Endodermal cell (in vitro differentiated cells): ENCODE measurements at regions not wholly inside any gene's neighbourhood (a gene's known extent, or its start where the extent isn't known, plus 50 kb on each side); places are given as distances from the start of the nearest gene placed in this dataset.

Source experiments
- DNase-seq: peaks from one replicate; pipeline ENCODE4 v3.0.0-alpha.2; 2017
- H3K27ac ChIP-seq: 2 replicates; pipeline ENCODE4 v1.5.1; 2013; ENCODE audit warnings: mild to moderate bottlenecking, low read depth, low read length, moderate library complexity
- H3K27me3 ChIP-seq: 2 replicates; pipeline ENCODE4 v1.6.1; 2013; ENCODE audit warnings: mild to moderate bottlenecking, low read length, moderate library complexity; ENCODE audit not compliant: insufficient read depth, control insufficient read depth, poor library complexity, severe bottlenecking
- H3K36me3 ChIP-seq: 2 replicates; pipeline ENCODE4 v1.7.0; 2013; ENCODE audit warnings: mild to moderate bottlenecking, low read length, moderate library complexity; ENCODE audit not compliant: control insufficient read depth, insufficient read depth
- H3K4me1 ChIP-seq: one replicate; pipeline ENCODE4 v1.7.0; 2013; ENCODE audit warnings: low read length; ENCODE audit not compliant: control insufficient read depth, insufficient read depth
- H3K4me3 ChIP-seq: 2 replicates; pipeline ENCODE4 v1.5.1; 2013; ENCODE audit warnings: mild to moderate bottlenecking, low read length, moderate library complexity
- H3K9ac ChIP-seq: 2 replicates; pipeline ENCODE4 v1.6.1; 2013; ENCODE audit warnings: mild to moderate bottlenecking, low read length, moderate library complexity; ENCODE audit not compliant: poor library complexity, severe bottlenecking; ENCODE audit errors: extremely low read depth
- H3K9me3 ChIP-seq: 2 replicates; pipeline ENCODE4 v1.6.1; 2013; ENCODE audit warnings: mild to moderate bottlenecking, low read length, moderate library complexity; ENCODE audit not compliant: control insufficient read depth
- H3K27ac Mint-ChIP-seq: 2 replicates; pipeline ENCODE4 v1.8.0; 2020; ENCODE audit warnings: mixed read lengths
- H3K27me3 Mint-ChIP-seq: 2 replicates; pipeline ENCODE4 v1.8.0; 2021; ENCODE audit warnings: mild to moderate bottlenecking, mixed read lengths; ENCODE audit not compliant: insufficient read depth
- H3K36me3 Mint-ChIP-seq: 2 replicates; pipeline ENCODE4 v1.8.0; 2020; ENCODE audit warnings: low read depth, mixed read lengths
- H3K4me1 Mint-ChIP-seq: 2 replicates; pipeline ENCODE4 v1.8.0; 2020; ENCODE audit warnings: mixed read lengths
- H3K4me3 Mint-ChIP-seq: 2 replicates; pipeline ENCODE4 v1.8.0; 2020; ENCODE audit warnings: mild to moderate bottlenecking, moderate library complexity, mixed read lengths
- H3K9me3 Mint-ChIP-seq: 2 replicates; pipeline ENCODE4 v1.8.0; 2020; ENCODE audit warnings: mild to moderate bottlenecking, mixed read lengths
- CTCF ChIP-seq: fragments of 200-600 bp; sonication (generic); conservative IDR thresholded peaks from 2 replicates; pipeline ENCODE4 v1.5.0; 2021; ENCODE audit warnings: antibody characterized with exemption, mild to moderate bottlenecking
- WGBS, 2 experiments: methylation state at CpG; one replicate each; pipeline versions ENCODE4 v1.1.5 to v1.1.7; 2013; ENCODE audit warnings: missing lambda C conversion rate in 2 of 2, mixed read lengths in 1 of 2; ENCODE audit not compliant: insufficient coverage in 1 of 2, insufficient read length in 1 of 2; 5-methylcytosine and 5-hydroxymethylcytosine counted together

DNA sequence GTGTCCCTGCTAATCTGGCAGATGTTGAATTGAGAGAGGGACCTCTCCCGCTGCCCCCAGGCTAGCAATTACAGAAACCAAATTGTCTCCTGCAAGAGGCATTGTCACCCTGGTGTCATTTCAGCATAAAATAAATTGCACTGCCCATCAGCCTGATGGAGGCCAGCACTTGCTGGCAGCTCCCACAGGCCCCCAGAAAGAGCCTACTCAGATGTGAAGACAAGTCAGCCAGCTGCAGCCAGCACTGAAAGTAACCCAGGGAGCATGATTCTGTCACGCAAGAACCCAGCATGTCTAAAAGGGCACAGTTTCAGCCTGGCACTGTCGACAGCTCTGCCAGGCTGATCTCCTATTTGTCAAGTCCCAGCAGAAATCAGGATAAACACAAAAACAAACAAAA, 110.3 kb upstream of the CTTNBP2NL start:
- H3K4me3 Mint-ChIP-seq: no peak overlapping the region
- TF ChIP-seq CTCF: no peak
- H3K36me3 Mint-ChIP-seq: no peaks in the 10 kb centered on the region
- Histone ChIP-seq H3K4me1 (no peaks in the 10 kb centered on the region), H3K27ac (peak overlapping the region; percentile 79), H3K36me3 (no peaks in the 10 kb centered on the region), H3K9ac (no peak overlapping the region), H3K9me3 (no peaks in the 10 kb centered on the region), H3K4me3 (no peak overlapping the region), H3K27me3 (peaks cover 9% of the 10 kb centered on the region)
- DNase-seq: no peak
- WGBS, 2 experiments: 86 to 90% methylated on average over 3 of the region's 3 CpGs
- H3K27ac Mint-ChIP-seq: no peak overlapping the region
- no peaks in the 10 kb centered on the region for H3K4me1 Mint-ChIP-seq
- H3K27me3 Mint-ChIP-seq: peaks cover 51% of the 10 kb centered on the region
- peaks cover 4% of the 10 kb centered on the region for H3K9me3 Mint-ChIP-seq

GRCh38 chr1:112296908-112297307, 99.1 kb upstream of the CTTNBP2NL start:
- Histone ChIP-seq H3K27ac (no peak overlapping the region), H3K4me1 (no peaks in the 10 kb centered on the region), H3K9ac (no peak overlapping the region), H3K9me3 (no peaks in the 10 kb centered on the region), H3K27me3 (peaks cover 20% of the 10 kb centered on the region), H3K36me3 (no peaks in the 10 kb centered on the region), H3K4me3 (no peak overlapping the region)
- Mint-ChIP-seq H3K4me1 (no peaks in the 10 kb centered on the region), H3K4me3 (no peak overlapping the region), H3K9me3 (peaks cover 5% of the 10 kb centered on the region), H3K36me3 (no peaks in the 10 kb centered on the region), H3K27me3 (peaks cover 31% of the 10 kb centered on the region), H3K27ac (no peak overlapping the region)
- WGBS, 2 experiments: 83 to 89% methylated on average over 4 to 5 of the region's 5 CpGs
- no peak for TF ChIP-seq CTCF
- DNase-seq: no peak

DNA sequence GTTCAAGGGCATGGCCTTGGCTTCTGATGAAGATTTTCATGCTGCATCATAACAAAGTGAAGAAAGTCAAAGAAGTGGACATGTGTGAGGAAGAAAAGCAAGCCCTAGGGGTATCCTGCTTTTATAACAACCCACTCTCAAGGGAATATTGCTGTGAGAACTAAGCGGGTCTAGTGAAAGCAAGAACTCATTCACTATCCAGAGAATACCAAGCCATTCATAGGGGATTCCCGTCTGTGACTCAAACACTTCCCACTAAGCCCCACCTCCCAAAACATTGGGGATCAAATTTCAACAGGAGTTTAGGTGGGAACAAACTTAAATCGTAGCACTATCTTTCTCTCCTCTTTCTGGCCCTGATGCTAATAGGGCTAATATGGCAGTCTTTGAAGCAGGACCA, 98.5 kb upstream of the CTTNBP2NL start:
- no peak overlapping the region for H3K27ac ChIP-seq
- no peak for TF ChIP-seq CTCF
- no peak overlapping the region for H3K4me3 ChIP-seq
- no peaks in the 10 kb centered on the region for H3K4me1 Mint-ChIP-seq
- H3K27me3 ChIP-seq: peaks cover 20% of the 10 kb centered on the region
- H3K4me1 ChIP-seq: no peaks in the 10 kb centered on the region
- no peaks in the 10 kb centered on the region for H3K36me3 ChIP-seq
- DNase-seq: no peak
- H3K9ac ChIP-seq: no peak overlapping the region
- H3K36me3 Mint-ChIP-seq: no peaks in the 10 kb centered on the region
- no peak overlapping the region for H3K4me3 Mint-ChIP-seq
- peaks cover 29% of the 10 kb centered on the region for H3K27me3 Mint-ChIP-seq
- 83% methylated on average over 3 of the region's 3 CpGs; no CpG with 5 or more reads in 1 of the 2 experiments for WGBS, 2 experiments
- no peak overlapping the region for H3K27ac Mint-ChIP-seq
- peaks cover 5% of the 10 kb centered on the region for H3K9me3 Mint-ChIP-seq
- H3K9me3 ChIP-seq: no peaks in the 10 kb centered on the region
